ENCODE measurements at regions not wholly inside any gene's neighbourhood (a gene's known extent, or its start where the extent isn't known, plus 50 kb on each side); places are given as distances from the start of the nearest gene placed in this dataset.

- TF ChIP-seq CTCF (optimal IDR thresholded peaks at IDR 0.05 in 1 of 3, IDR thresholded peaks at IDR 0.05 in 1 of 3, conservative IDR thresholded peaks at IDR 0.05 in 1 of 3; ENCODE audit: extremely low read depth in 1 of 3, insufficient read depth in 2 of 3, low read length in 3 of 3): no peak
- TF ChIP-seq EZH2 (IDR thresholded peaks at IDR 0.05; ENCODE audit: low read length): no peak
These were observed 293.9 kb upstream of the PARD3B start for GRCh38 chr2:204251158-204251997.

Data from keratinocyte (primary cell).